Fibroblast of lung (primary cell): ENCODE measurements at regions not wholly inside any gene's neighbourhood (a gene's known extent, or its start where the extent isn't known, plus 50 kb on each side); places are given as distances from the start of the nearest gene placed in this dataset.

ENCODE experiments used
- DNase-seq, 2 donors: peaks; one replicate each; pipeline versions ENCODE4 v3.0.0 to v3.0.0-alpha.2; 2010; ENCODE audit warnings: low read depth in 2 of 2
- H2AFZ ChIP-seq: 2 replicates; pipeline ENCODE4 v1.5.1; 2012; ENCODE audit warnings: low read length, control low read depth, inconsistent platforms
- H3K27ac ChIP-seq: 2 replicates; pipeline ENCODE4 v1.5.1; 2011; ENCODE audit warnings: low read length, control low read depth; ENCODE audit not compliant: insufficient read depth
- H3K27me3 ChIP-seq: 2 replicates; pipeline ENCODE4 v1.5.1; 2011; ENCODE audit warnings: mild to moderate bottlenecking, low read length; ENCODE audit not compliant: control insufficient read depth, insufficient read depth
- H3K36me3 ChIP-seq: 2 replicates; pipeline ENCODE4 v1.5.1; 2011; ENCODE audit warnings: low read length; ENCODE audit not compliant: control insufficient read depth, insufficient read depth
- H3K4me1 ChIP-seq: 2 replicates; pipeline ENCODE4 v1.5.1; 2011; ENCODE audit warnings: low read length; ENCODE audit not compliant: control insufficient read depth, insufficient read depth; ENCODE audit errors: extremely low read depth
- H3K4me2 ChIP-seq: 2 replicates; pipeline ENCODE4 v1.5.1; 2011; ENCODE audit warnings: low read length, control low read depth; ENCODE audit not compliant: insufficient read depth; ENCODE audit errors: extremely low read depth
- H3K4me3 ChIP-seq, 4 experiments: fragments of 200-600 bp in 1 of 4; sonication (generic) in 1 of 4; replicated peaks in 1 of 4; 2 replicates each; pipeline ENCODE4 v1.5.1; 2011 to 2016; ENCODE audit warnings: low read length in 4 of 4, low read depth in 3 of 4, mild to moderate bottlenecking in 3 of 4, control low read depth in 2 of 4, inconsistent platforms in 1 of 4, mixed read lengths in 1 of 4; ENCODE audit not compliant: insufficient read depth in 1 of 4; ENCODE audit errors: control extremely low read depth in 1 of 4
- H3K79me2 ChIP-seq: 2 replicates; pipeline ENCODE4 v1.5.1; 2012; ENCODE audit warnings: mild to moderate bottlenecking, low read length, inconsistent platforms; ENCODE audit not compliant: control insufficient read depth, insufficient read depth
- H3K9ac ChIP-seq: 2 replicates; pipeline ENCODE4 v1.5.1; 2011; ENCODE audit warnings: mild to moderate bottlenecking, low read length, control low read depth; ENCODE audit not compliant: insufficient read depth
- H3K9me3 ChIP-seq: 2 replicates; pipeline ENCODE4 v1.5.1; 2012; ENCODE audit warnings: low read depth, low read length; ENCODE audit not compliant: control insufficient read depth, insufficient read depth
- H4K20me1 ChIP-seq: 2 replicates; pipeline ENCODE4 v1.5.1; 2011; ENCODE audit warnings: low read length; ENCODE audit not compliant: control insufficient read depth, insufficient read depth; ENCODE audit errors: extremely low read depth
- CTCF ChIP-seq, 2 donors: IDR thresholded peaks in 1 of 2; conservative IDR thresholded peaks in 1 of 2; 1 replicate in 1 of 2; 2 replicates in 1 of 2; pipeline ENCODE4 v1.5.1; 2011 to 2012; ENCODE audit warnings: low read length in 2 of 2, control low read depth in 1 of 2, inconsistent platforms in 1 of 2, low read depth in 1 of 2, mild to moderate bottlenecking in 1 of 2
- EZH2 ChIP-seq: IDR thresholded peaks from 2 replicates; pipeline ENCODE4 v1.5.1; 2012; ENCODE audit warnings: low read length, control low read depth, mild to moderate bottlenecking; ENCODE audit errors: missing control alignments

DNA sequence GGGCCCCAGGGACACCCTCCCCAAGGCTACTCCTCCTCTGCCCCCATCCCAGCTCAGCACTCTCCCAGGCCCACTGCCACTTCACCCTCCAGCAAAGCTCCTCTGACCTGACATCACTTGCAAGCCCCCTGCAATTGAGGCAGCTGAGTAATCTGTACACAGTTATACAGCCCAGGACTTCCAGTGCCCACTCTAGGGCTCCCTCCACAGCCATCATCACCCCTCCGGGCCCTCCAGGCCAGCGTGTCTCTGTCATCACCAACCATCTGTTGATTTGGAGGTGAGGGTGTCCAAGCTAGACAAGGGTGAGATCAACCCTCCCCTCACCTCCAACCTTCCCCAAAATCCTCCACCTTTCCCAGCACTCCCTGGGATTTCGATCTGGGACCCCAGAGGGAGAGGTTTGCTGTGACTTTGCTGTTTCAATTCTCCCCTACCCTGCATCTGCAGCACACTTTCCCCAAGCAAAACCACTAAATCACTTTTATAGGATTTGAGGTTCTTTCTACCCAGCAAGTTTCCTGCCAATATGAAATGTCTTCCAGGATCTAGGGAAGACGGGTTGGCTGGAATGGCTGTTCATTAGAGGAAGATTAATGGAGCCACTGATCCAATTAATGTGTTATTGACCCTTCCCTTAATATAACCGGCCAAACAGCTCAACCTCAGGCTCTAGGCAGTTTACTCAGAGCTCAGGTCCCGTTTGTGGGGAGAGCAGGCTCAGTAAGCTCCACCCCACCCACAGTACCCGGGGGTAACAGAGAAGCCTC, 92.9 kb downstream of the CHST1 start:
- no peak overlapping the region for H3K27ac ChIP-seq
- H4K20me1 ChIP-seq: no peaks in the 10 kb centered on the region
- H3K4me2 ChIP-seq: no peak overlapping the region
- no peak overlapping the region for H3K9ac ChIP-seq
- no peaks in the 10 kb centered on the region for H3K27me3 ChIP-seq
- no peak overlapping the region for H3K4me3 ChIP-seq
- no peaks in the 10 kb centered on the region for H3K4me1 ChIP-seq
- no peaks in the 10 kb centered on the region for H3K36me3 ChIP-seq
- TF ChIP-seq CTCF (conservative IDR thresholded peaks at IDR 0.05 in 1 of 2, IDR thresholded peaks at IDR 0.05 in 1 of 2; ENCODE audit: low read depth in 1 of 2, low read length in 2 of 2) (no peak), EZH2 (no peak)
- no peaks in the 10 kb centered on the region for H3K9me3 ChIP-seq
- no peak for DNase-seq
- H3K79me2 ChIP-seq: no peaks in the 10 kb centered on the region
- H2AFZ ChIP-seq: no peak overlapping the region

GRCh38 chr11:45569776-45570175, 95.6 kb downstream of the CHST1 start:
- H3K4me3 ChIP-seq: no peak overlapping the region
- TF ChIP-seq EZH2 (no peak), CTCF (conservative IDR thresholded peaks at IDR 0.05 in 1 of 2, IDR thresholded peaks at IDR 0.05 in 1 of 2; ENCODE audit: low read depth in 1 of 2, low read length in 2 of 2) (no peak)
- H2AFZ ChIP-seq: no peak overlapping the region
- no peak for DNase-seq
- H4K20me1 ChIP-seq: no peaks in the 10 kb centered on the region
- no peaks in the 10 kb centered on the region for H3K27me3 ChIP-seq
- H3K4me2 ChIP-seq: no peak overlapping the region
- H3K9ac ChIP-seq: no peak overlapping the region
- H3K4me1 ChIP-seq: no peaks in the 10 kb centered on the region
- H3K9me3 ChIP-seq: no peaks in the 10 kb centered on the region
- H3K79me2 ChIP-seq: no peaks in the 10 kb centered on the region
- no peaks in the 10 kb centered on the region for H3K36me3 ChIP-seq
- H3K27ac ChIP-seq: no peak overlapping the region

- Histone ChIP-seq H3K36me3 (no peaks in the 10 kb centered on the region), H3K9me3 (no peaks in the 10 kb centered on the region), H3K4me1 (no peaks in the 10 kb centered on the region), H3K79me2 (no peaks in the 10 kb centered on the region), H2AFZ (no peak overlapping the region), H3K4me3 (no peak overlapping the region), H3K27me3 (peaks cover 4% of the 10 kb centered on the region), H3K4me2 (no peak overlapping the region), H3K9ac (no peak overlapping the region), H3K27ac (no peak overlapping the region), H4K20me1 (no peaks in the 10 kb centered on the region)
- no peak for DNase-seq
- no peak for TF ChIP-seq CTCF (conservative IDR thresholded peaks at IDR 0.05 in 1 of 2, IDR thresholded peaks at IDR 0.05 in 1 of 2; ENCODE audit: low read depth in 1 of 2, low read length in 2 of 2)
- TF ChIP-seq EZH2: no peak
Measured at GRCh38 chr11:45568049-45568448, 97.4 kb downstream of the CHST1 start.
